Breast epithelium (tissue), 3 donors: ENCODE measurements at regions not wholly inside any gene's neighbourhood (a gene's known extent, or its start where the extent isn't known, plus 50 kb on each side); places are given as distances from the start of the nearest gene placed in this dataset.

Experiments used
- POLR2A ChIP-seq: fragments of 450-650 bp; IDR thresholded peaks from one replicate; pipeline ENCODE4 v1.6.1; 2016; ENCODE audit warnings: antibody characterized with exemption, mild to moderate bottlenecking, moderate library complexity
- POLR2AphosphoS5 ChIP-seq, 3 donors: sonication (generic); formaldehyde crosslinking; IDR thresholded peaks; one replicate each; pipeline ENCODE4 v1.6.1; 2017; ENCODE audit warnings: antibody characterized with exemption in 3 of 3
- TF ChIP-seq, protein P1 (sequence below), 3 donors: fragments of 450-650 bp; IDR thresholded peaks; one replicate each; pipeline ENCODE4 v1.5.1; 2016 to 2017; ENCODE audit warnings: antibody characterized with exemption in 3 of 3, mild to moderate bottlenecking in 3 of 3, moderate library complexity in 3 of 3

GRCh38 chr18:7479756-7480155 lies 87.4 kb upstream of the PTPRM start:
- TF ChIP-seq POLR2AphosphoS5 (IDR thresholded peaks at IDR 0.05), result no peak
- TF ChIP-seq, protein P1, sequence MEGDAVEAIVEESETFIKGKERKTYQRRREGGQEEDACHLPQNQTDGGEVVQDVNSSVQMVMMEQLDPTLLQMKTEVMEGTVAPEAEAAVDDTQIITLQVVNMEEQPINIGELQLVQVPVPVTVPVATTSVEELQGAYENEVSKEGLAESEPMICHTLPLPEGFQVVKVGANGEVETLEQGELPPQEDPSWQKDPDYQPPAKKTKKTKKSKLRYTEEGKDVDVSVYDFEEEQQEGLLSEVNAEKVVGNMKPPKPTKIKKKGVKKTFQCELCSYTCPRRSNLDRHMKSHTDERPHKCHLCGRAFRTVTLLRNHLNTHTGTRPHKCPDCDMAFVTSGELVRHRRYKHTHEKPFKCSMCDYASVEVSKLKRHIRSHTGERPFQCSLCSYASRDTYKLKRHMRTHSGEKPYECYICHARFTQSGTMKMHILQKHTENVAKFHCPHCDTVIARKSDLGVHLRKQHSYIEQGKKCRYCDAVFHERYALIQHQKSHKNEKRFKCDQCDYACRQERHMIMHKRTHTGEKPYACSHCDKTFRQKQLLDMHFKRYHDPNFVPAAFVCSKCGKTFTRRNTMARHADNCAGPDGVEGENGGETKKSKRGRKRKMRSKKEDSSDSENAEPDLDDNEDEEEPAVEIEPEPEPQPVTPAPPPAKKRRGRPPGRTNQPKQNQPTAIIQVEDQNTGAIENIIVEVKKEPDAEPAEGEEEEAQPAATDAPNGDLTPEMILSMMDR (IDR thresholded peaks at IDR 0.05), result no peak
- no peak for TF ChIP-seq POLR2A
